ENCODE measurements at regions not wholly inside any gene's neighbourhood (a gene's known extent, or its start where the extent isn't known, plus 50 kb on each side); places are given as distances from the start of the nearest gene placed in this dataset.

- POLR2A ChIA-PET = no interaction called here
- no peak overlapping the region for H3K4me2 ChIP-seq
- no peaks in the 10 kb centered on the region for H3K9me2 ChIP-seq
- H2AFZ ChIP-seq (ENCODE audit: low read depth) = no peak overlapping the region
- H3K36me3 ChIP-seq (replicated peaks in 1 of 2; ENCODE audit: control insufficient read depth in 1 of 2, insufficient read depth in 2 of 2, low read length in 1 of 2) = no peaks in the 10 kb centered on the region
- H3K4me3 ChIP-seq (ENCODE audit: low read depth in 2 of 2, low read length in 1 of 2) = no peak overlapping the region
- no peaks in the 10 kb centered on the region for H3F3A ChIP-seq (replicated peaks; ENCODE audit: insufficient read depth)
- H3K79me2 ChIP-seq (ENCODE audit: insufficient read depth) = no peaks in the 10 kb centered on the region
- no peaks in the 10 kb centered on the region for H3K27me3 ChIP-seq (ENCODE audit: insufficient read depth)
- no peaks in the 10 kb centered on the region for H3K9me3 ChIP-seq
- TF ChIP-seq ZBTB33 (IDR thresholded peaks at IDR 0.05; ENCODE audit: borderline replicate concordance, low read depth) = no peak
- no peak for TF ChIP-seq RFX5 (IDR thresholded peaks at IDR 0.05; ENCODE audit: low read length)
- no peak for TF ChIP-seq MEF2A (IDR thresholded peaks at IDR 0.05; ENCODE audit: borderline replicate concordance, low read depth)
- TF ChIP-seq EZH2phosphoT487 (IDR thresholded peaks at IDR 0.05; ENCODE audit: borderline replicate concordance, low read depth) = no peak
- no peak for TF ChIP-seq SIN3A (IDR thresholded peaks at IDR 0.05; ENCODE audit: borderline replicate concordance, low read depth, low read length)
- TF ChIP-seq IRF3 (IDR thresholded peaks at IDR 0.05; ENCODE audit: low read depth, low read length) = no peak
- TF ChIP-seq EP300 (IDR thresholded peaks at IDR 0.05; ENCODE audit: borderline replicate concordance in 1 of 2, low read depth in 1 of 2, low read length in 1 of 2) = no peak
- no peaks in the 10 kb centered on the region for H3K4me1 ChIP-seq (ENCODE audit: control insufficient read depth in 1 of 2, insufficient read depth in 2 of 2, low read depth in 1 of 2, low read length in 1 of 2)
- CTCF ChIA-PET = no interaction called here
- H3K9ac ChIP-seq = no peak overlapping the region
- H3K27ac ChIP-seq (ENCODE audit: low read depth in 2 of 2, low read length in 1 of 2) = no peak overlapping the region
- H4K20me1 ChIP-seq (ENCODE audit: insufficient read depth) = no peaks in the 10 kb centered on the region
- no peak for DNase-seq
- WGBS (ENCODE audit: low lambda C conversion rate) = 37% methylated on average over 2 of the region's 2 CpGs
These were observed 446.8 kb upstream of the GCFC2 start for GRCh38 chr2:76157531-76157930.

GRCh38 chr2:76154981-76155380, 444.3 kb upstream of the GCFC2 start:
- Histone ChIP-seq H3K27me3 (ENCODE audit: insufficient read depth) (no peaks in the 10 kb centered on the region), H3K4me1 (ENCODE audit: control insufficient read depth in 1 of 2, insufficient read depth in 2 of 2, low read depth in 1 of 2, low read length in 1 of 2) (no peaks in the 10 kb centered on the region), H3K9me3 (no peaks in the 10 kb centered on the region), H3K27ac (ENCODE audit: low read depth in 2 of 2, low read length in 1 of 2) (no peak overlapping the region), H3K4me3 (ENCODE audit: low read depth in 2 of 2, low read length in 1 of 2) (no peak overlapping the region), H4K20me1 (ENCODE audit: insufficient read depth) (no peaks in the 10 kb centered on the region), H3K36me3 (replicated peaks in 1 of 2; ENCODE audit: control insufficient read depth in 1 of 2, insufficient read depth in 2 of 2, low read length in 1 of 2) (no peaks in the 10 kb centered on the region), H3K4me2 (no peak overlapping the region), H3F3A (replicated peaks; ENCODE audit: insufficient read depth) (no peaks in the 10 kb centered on the region), H3K79me2 (ENCODE audit: insufficient read depth) (no peaks in the 10 kb centered on the region), H3K9ac (no peak overlapping the region), H2AFZ (ENCODE audit: low read depth) (no peak overlapping the region), H3K9me2 (no peaks in the 10 kb centered on the region)
- no peak for DNase-seq
- TF ChIP-seq GATA2 (CRISPR knock-in tag; IDR thresholded peaks at IDR 0.05) = no peak
- TF ChIP-seq NRF1 (IDR thresholded peaks at IDR 0.05; ENCODE audit: low read depth, low read length) = no peak
- no peak for TF ChIP-seq IRF3 (IDR thresholded peaks at IDR 0.05; ENCODE audit: low read depth, low read length)
- no peak for TF ChIP-seq MEF2A (IDR thresholded peaks at IDR 0.05; ENCODE audit: borderline replicate concordance, low read depth)
- TF ChIP-seq ELF1 (IDR thresholded peaks at IDR 0.05) = no peak
- TF ChIP-seq FOXM1 (IDR thresholded peaks at IDR 0.05; ENCODE audit: low read depth) = no peak
- TF ChIP-seq SIN3A (IDR thresholded peaks at IDR 0.05; ENCODE audit: borderline replicate concordance, low read depth, low read length) = no peak
- ChIA-PET POLR2A (no interaction called here), CTCF (interaction anchor here (1.5 kb wide), 1 partner anchor 16 kb away, joined by 3 read pairs; no protein-coding TSS in a partner anchor)
- WGBS (ENCODE audit: low lambda C conversion rate) = 20% methylated on average over 3 of the region's 3 CpGs
